HPDE6-E6E7 (cell line): ENCODE measurements at regions not wholly inside any gene's neighbourhood (a gene's known extent, or its start where the extent isn't known, plus 50 kb on each side); places are given as distances from the start of the nearest gene placed in this dataset.
"Not testable (repeated sequence)": the region's sequence is repeated elsewhere in the genome, so short reads cannot be mapped to it uniquely, and the experiment has no call there.

Source experiments
- DNase-seq: peaks from one replicate; pipeline ENCODE4 v3.0.0; 2011; ENCODE audit warnings: missing footprints; ENCODE audit errors: extremely low spot score

GRCh38 chr11:71153005-71153390 lies 99.4 kb downstream of the SHANK2 start:
- peak; percentile 53 for DNase-seq

- DNase-seq, result not testable (repeated sequence)
These were observed 99.9 kb downstream of the SHANK2 start for GRCh38 chr11:71152312-71153004.

- no peak for DNase-seq
These were observed 100.8 kb downstream of the SHANK2 start for GRCh38 chr11:71151561-71151960.

GRCh38 chr11:71150859-71151258 lies 101.5 kb downstream of the SHANK2 start:
- DNase-seq, result no peak

GRCh38 chr11:71148716-71149115 lies 103.7 kb downstream of the SHANK2 start:
- no peak for DNase-seq

- DNase-seq, result no peak
These were observed 105.0 kb downstream of the SHANK2 start for GRCh38 chr11:71147331-71147730.

GRCh38 chr11:71146846-71147245 lies 105.5 kb downstream of the SHANK2 start:
- DNase-seq, result no peak

GRCh38 chr11:71145988-71146824 lies 106.2 kb downstream of the SHANK2 start:
- no peak for DNase-seq

- DNase-seq, result no peak
These were observed 107.0 kb downstream of the SHANK2 start for GRCh38 chr11:71145368-71145767.

GRCh38 chr11:71144736-71145135 lies 107.6 kb downstream of the SHANK2 start:
- DNase-seq, result no peak

- DNase-seq, result no peak
These were observed 108.4 kb downstream of the SHANK2 start for GRCh38 chr11:71144010-71144409.

- no peak for DNase-seq
These were observed 112.0 kb downstream of the SHANK2 start for GRCh38 chr11:71140206-71140919.

GRCh38 chr11:71139516-71140205 lies 112.7 kb downstream of the SHANK2 start:
- DNase-seq, result no peak

GRCh38 chr11:71138737-71139425 lies 113.5 kb downstream of the SHANK2 start:
- no peak for DNase-seq

GRCh38 chr11:71137376-71137775 lies 115.0 kb downstream of the SHANK2 start:
- DNase-seq, result no peak

- DNase-seq, result no peak
These were observed 116.1 kb downstream of the SHANK2 start for GRCh38 chr11:71136095-71136845.

GRCh38 chr11:71135112-71135511 lies 117.3 kb downstream of the SHANK2 start:
- no peak for DNase-seq

GRCh38 chr11:71133946-71134345 lies 118.4 kb downstream of the SHANK2 start:
- DNase-seq, result no peak

GRCh38 chr11:71131861-71132260 lies 120.5 kb downstream of the SHANK2 start:
- DNase-seq, result no peak

GRCh38 chr11:71130106-71130505 lies 122.3 kb downstream of the SHANK2 start:
- peak; percentile 70 for DNase-seq

GRCh38 chr11:71129624-71130023 lies 122.8 kb downstream of the SHANK2 start:
- DNase-seq, result peak; percentile 63
